IPS DF 6.9 (cell line): ENCODE measurements at regions not wholly inside any gene's neighbourhood (a gene's known extent, or its start where the extent isn't known, plus 50 kb on each side); places are given as distances from the start of the nearest gene placed in this dataset.
"Not testable (repeated sequence)": the region's sequence is repeated elsewhere in the genome, so short reads cannot be mapped to it uniquely, and the experiment has no call there.

Experiments
- DNase-seq: peaks from one replicate; pipeline ENCODE4 v3.0.0-alpha.2; 2013; ENCODE audit warnings: low read depth, low spot score
- H3K27ac ChIP-seq: one replicate; pipeline ENCODE4 v1.5.1; 2013; ENCODE audit warnings: low read length, control low read depth
- H3K27me3 ChIP-seq: 2 replicates; pipeline ENCODE4 v1.6.1; 2013; ENCODE audit warnings: mild to moderate bottlenecking, low read length; ENCODE audit not compliant: control insufficient read depth, insufficient read depth
- H3K36me3 ChIP-seq: 2 replicates; pipeline ENCODE4 v1.6.1; 2013; ENCODE audit warnings: low read length; ENCODE audit not compliant: control insufficient read depth, insufficient read depth
- H3K4me1 ChIP-seq: 2 replicates; pipeline ENCODE4 v1.6.1; 2013; ENCODE audit warnings: low read length; ENCODE audit not compliant: control insufficient read depth, insufficient read depth
- H3K4me3 ChIP-seq: 2 replicates; pipeline ENCODE4 v1.5.1; 2013; ENCODE audit warnings: mild to moderate bottlenecking, low read length
- H3K9me3 ChIP-seq: 2 replicates; pipeline ENCODE4 v1.6.1; 2013; ENCODE audit warnings: low read length, inconsistent platforms; ENCODE audit not compliant: control insufficient read depth, insufficient read depth
- WGBS: extraction: QIAGEN DNeasy Blood & Tissue Kit; methylation state at CpG from one replicate; pipeline ENCODE4 v1.1.7; 2013; ENCODE audit warnings: mixed read lengths, missing lambda C conversion rate; ENCODE audit not compliant: insufficient read length, insufficient coverage; 5-methylcytosine and 5-hydroxymethylcytosine counted together

DNA sequence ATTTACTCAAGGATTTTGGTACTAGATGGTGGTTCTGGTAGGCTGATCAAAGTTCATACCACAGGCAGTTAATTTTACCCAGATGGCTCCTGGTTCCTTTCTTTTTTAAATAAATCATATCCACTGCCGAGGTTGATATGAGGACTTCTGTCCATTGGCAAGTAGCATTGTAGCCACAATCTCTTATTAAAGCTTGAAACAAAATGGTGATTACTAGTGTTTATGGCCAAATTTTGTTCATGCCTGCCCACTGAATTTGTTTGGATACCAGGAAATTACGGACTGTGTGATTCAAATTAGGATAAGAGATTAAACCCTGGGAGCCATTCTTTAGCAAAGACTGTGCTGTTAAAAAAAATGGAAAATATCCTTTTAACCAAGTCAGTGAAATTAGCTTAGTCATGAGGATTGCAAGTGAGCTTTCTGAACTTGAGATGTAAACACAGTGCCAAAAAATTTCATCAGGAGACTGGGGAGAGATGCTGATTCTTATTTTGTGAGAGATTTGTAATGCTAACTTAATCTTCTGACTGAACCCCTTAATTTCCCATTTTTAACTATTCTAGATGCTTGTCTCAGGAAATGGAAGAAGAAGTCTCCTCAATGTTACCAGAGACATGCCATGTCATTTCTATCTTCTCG is 893.5 kb upstream of the ADAMTS5 start:
- H3K27ac ChIP-seq, H3K4me3 ChIP-seq, H3K4me1 ChIP-seq, H3K36me3 ChIP-seq, H3K9me3 ChIP-seq, DNase-seq, H3K27me3 ChIP-seq: not testable (repeated sequence)
- no CpG with 5 or more reads among the region's 3 CpGs for WGBS

DNA sequence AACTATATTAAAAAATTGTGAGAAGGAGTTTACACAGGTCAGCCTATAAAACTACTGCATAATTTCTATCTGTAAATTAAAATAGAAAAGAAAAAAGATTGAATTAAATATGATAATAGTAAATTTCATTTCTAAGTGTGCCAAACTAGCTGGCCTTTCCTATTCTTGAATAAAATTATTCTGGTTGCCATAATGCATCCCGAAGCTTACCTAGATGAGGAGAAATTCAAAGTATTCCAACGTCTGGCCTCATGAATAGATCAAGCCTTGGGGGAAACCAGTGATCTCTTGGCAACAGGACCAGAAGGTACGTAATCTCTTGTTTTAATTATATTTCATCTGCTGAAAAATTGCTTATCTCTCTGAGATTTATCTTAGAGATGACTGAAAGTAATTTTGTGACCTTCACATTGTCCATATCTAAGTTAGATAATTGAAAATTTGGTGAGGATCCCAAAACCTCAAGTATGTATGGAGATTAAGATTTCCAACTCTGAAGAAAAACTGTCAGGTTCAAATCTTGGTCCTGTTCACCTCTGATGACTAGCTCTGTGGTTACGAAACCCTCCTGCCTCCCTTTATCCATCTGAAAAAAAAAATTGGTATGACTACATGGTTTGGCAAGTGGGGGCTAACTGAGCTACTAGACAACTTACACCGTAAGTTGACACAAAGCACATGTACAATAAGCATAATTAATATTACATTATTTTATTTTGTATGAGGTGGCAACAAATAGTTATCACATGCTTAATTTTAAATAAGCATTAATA is 891.4 kb upstream of the ADAMTS5 start:
- H3K9me3 ChIP-seq, H3K4me3 ChIP-seq, H3K4me1 ChIP-seq, H3K27me3 ChIP-seq, DNase-seq, H3K36me3 ChIP-seq, H3K27ac ChIP-seq: not testable (repeated sequence)
- WGBS, result no CpG with 5 or more reads among the region's 5 CpGs

DNA sequence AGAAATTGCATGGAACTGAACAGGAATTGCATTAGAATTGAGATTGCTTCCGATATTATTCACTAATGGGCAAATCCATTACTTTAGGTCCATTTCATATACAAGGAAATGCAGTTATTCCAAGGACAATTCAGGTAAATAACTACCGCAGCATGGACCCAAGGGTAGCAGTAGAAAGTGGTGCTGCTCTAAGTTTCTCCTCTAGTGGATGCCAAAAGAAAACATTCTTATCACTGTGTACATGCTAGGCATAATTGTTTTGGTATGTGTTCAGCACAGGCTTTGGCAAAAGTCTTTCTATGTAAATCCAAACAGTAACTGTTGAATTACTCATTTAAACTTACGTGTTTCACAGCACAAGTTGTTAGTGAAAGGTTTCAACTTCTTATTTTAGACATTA is 890.1 kb upstream of the ADAMTS5 start:
- H3K4me3 ChIP-seq, H3K9me3 ChIP-seq, H3K27me3 ChIP-seq, H3K27ac ChIP-seq, H3K4me1 ChIP-seq, DNase-seq, H3K36me3 ChIP-seq: not testable (repeated sequence)
- no CpG with 5 or more reads among the region's 3 CpGs for WGBS

DNA sequence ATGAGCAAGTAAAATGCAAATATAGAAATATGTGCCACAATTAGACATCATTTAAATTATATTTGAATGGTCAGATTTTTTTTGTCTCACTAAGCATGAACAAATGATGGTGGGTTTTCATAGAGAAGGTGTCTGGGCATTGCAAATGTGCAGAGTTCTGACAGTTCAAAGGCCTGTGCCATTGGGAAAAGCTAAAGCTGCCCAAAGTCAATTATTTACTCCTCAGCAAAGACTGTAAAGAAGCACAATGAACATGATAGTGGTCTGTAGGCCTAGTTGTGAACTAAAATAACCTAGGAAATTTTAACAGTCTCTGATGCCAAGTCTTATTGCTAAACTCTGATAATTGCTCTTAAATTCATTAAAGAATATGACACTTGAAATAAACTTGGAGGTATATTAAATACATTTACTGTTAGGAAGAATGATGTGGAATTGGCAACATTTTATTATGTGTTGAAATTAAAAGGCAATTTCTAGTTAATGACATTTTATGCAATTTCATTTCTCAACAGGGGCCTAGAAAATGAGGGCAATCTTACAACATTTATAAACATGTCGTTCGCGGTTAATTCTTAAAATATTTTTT is 874.3 kb upstream of the ADAMTS5 start:
- no peaks in the 10 kb centered on the region for H3K9me3 ChIP-seq
- no peak for DNase-seq
- no peaks in the 10 kb centered on the region for H3K36me3 ChIP-seq
- no peaks in the 10 kb centered on the region for H3K27me3 ChIP-seq
- no peak overlapping the region for H3K4me3 ChIP-seq
- no peak overlapping the region for H3K27ac ChIP-seq
- WGBS, result no CpG with 5 or more reads among the region's 3 CpGs
- H3K4me1 ChIP-seq, result no peaks in the 10 kb centered on the region

GRCh38 chr21:27840262-27840661 is 873.4 kb upstream of the ADAMTS5 start:
- Histone ChIP-seq H3K36me3 (no peaks in the 10 kb centered on the region), H3K27ac (no peak overlapping the region), H3K4me1 (no peaks in the 10 kb centered on the region), H3K27me3 (no peaks in the 10 kb centered on the region), H3K9me3 (no peaks in the 10 kb centered on the region), H3K4me3 (no peak overlapping the region)
- 100% methylated on average over 3 of the region's 3 CpGs for WGBS
- DNase-seq, result no peak

DNA sequence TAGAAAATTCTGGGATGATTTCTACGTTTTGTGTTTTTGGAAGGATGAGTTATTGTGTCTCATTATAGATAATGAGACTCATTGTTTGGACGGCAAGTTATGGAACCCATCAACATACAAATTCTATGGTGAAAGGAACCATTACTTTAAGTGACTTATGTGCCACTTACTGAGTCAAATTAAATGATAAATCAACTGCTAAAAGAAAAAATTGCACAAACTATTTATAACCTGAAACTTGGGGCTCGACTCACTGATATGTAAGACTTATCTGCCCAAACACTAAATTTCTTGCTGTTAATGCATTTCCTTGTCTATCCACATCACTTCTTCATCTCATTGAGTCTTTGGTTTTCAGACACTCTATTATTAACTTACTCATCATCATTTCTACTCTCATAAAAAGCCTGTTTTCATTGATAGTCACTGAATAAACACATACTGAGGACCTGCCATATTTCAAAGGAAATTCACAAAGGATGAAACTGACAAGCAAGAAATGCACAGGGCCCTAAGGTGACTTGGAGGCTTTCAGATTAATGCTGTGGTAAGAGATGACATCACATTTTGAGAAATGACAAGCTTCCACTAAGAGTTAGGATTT is 872.7 kb upstream of the ADAMTS5 start:
- no peak for DNase-seq
- no CpG with 5 or more reads among the region's 3 CpGs for WGBS
- H3K36me3 ChIP-seq, result no peaks in the 10 kb centered on the region
- no peak overlapping the region for H3K27ac ChIP-seq
- H3K4me1 ChIP-seq, result no peaks in the 10 kb centered on the region
- H3K9me3 ChIP-seq, result no peaks in the 10 kb centered on the region
- H3K4me3 ChIP-seq, result no peak overlapping the region
- no peaks in the 10 kb centered on the region for H3K27me3 ChIP-seq

- Histone ChIP-seq H3K27me3 (no peaks in the 10 kb centered on the region), H3K4me3 (no peak overlapping the region), H3K27ac (no peak overlapping the region), H3K9me3 (no peaks in the 10 kb centered on the region), H3K36me3 (no peaks in the 10 kb centered on the region), H3K4me1 (no peaks in the 10 kb centered on the region)
- WGBS, result no CpG with 5 or more reads among the region's 1 CpG
- no peak for DNase-seq
These were observed 871.7 kb upstream of the ADAMTS5 start for GRCh38 chr21:27838573-27838972.

- H3K4me3 ChIP-seq, result no peak overlapping the region
- DNase-seq, result no peak
- no CpG with 5 or more reads among the region's 1 CpG for WGBS
- H3K9me3 ChIP-seq, result no peaks in the 10 kb centered on the region
- no peaks in the 10 kb centered on the region for H3K36me3 ChIP-seq
- no peak overlapping the region for H3K27ac ChIP-seq
- no peaks in the 10 kb centered on the region for H3K4me1 ChIP-seq
- H3K27me3 ChIP-seq, result no peaks in the 10 kb centered on the region
These were observed 871.0 kb upstream of the ADAMTS5 start for GRCh38 chr21:27837936-27838335.

GRCh38 chr21:27833298-27833697 is 866.4 kb upstream of the ADAMTS5 start:
- no peaks in the 10 kb centered on the region for H3K27me3 ChIP-seq
- DNase-seq, result no peak
- WGBS, result no CpG with 5 or more reads among the region's 3 CpGs
- H3K4me1 ChIP-seq, result no peaks in the 10 kb centered on the region
- no peak overlapping the region for H3K4me3 ChIP-seq
- H3K9me3 ChIP-seq, result no peaks in the 10 kb centered on the region
- no peaks in the 10 kb centered on the region for H3K36me3 ChIP-seq
- H3K27ac ChIP-seq, result no peak overlapping the region

- no peak for DNase-seq
- Histone ChIP-seq H3K9me3 (no peaks in the 10 kb centered on the region), H3K4me3 (no peak overlapping the region), H3K27ac (no peak overlapping the region), H3K4me1 (no peaks in the 10 kb centered on the region), H3K27me3 (no peaks in the 10 kb centered on the region), H3K36me3 (no peaks in the 10 kb centered on the region)
- no CpG with 5 or more reads among the region's 3 CpGs for WGBS
These were observed 865.1 kb upstream of the ADAMTS5 start for GRCh38 chr21:27831816-27832569.
